NCI-H82 (cell line): ENCODE measurements at regions not wholly inside any gene's neighbourhood (a gene's known extent, or its start where the extent isn't known, plus 50 kb on each side); places are given as distances from the start of the nearest gene placed in this dataset.

Source experiments
- DNase-seq: peaks from one replicate; lab custom pipeline; 2025; lab: John Stamatoyannopoulos, UW

GRCh38 chr14:84523746-84524145, 1006.2 kb upstream of the FLRT2 start:
- no peak for DNase-seq

- DNase-seq: peak; percentile 2
Measured at GRCh38 chr14:84527706-84528105, 1002.2 kb upstream of the FLRT2 start.

GRCh38 chr14:84532016-84532415, 997.9 kb upstream of the FLRT2 start:
- no peak for DNase-seq

- no peak for DNase-seq
Measured at GRCh38 chr14:84533181-84533725, 996.7 kb upstream of the FLRT2 start.

- DNase-seq: no peak
Measured at GRCh38 chr14:84533791-84534190, 996.2 kb upstream of the FLRT2 start.

GRCh38 chr14:84535484-84535883, 994.5 kb upstream of the FLRT2 start:
- no peak for DNase-seq

GRCh38 chr14:84535976-84536375, 994.0 kb upstream of the FLRT2 start:
- no peak for DNase-seq

- no peak for DNase-seq
Measured at GRCh38 chr14:84541018-84541417, 988.9 kb upstream of the FLRT2 start.

GRCh38 chr14:84543859-84544258, 986.1 kb upstream of the FLRT2 start:
- DNase-seq: no peak

GRCh38 chr14:84544486-84545131, 985.3 kb upstream of the FLRT2 start:
- no peak for DNase-seq

GRCh38 chr14:84546236-84546635, 983.7 kb upstream of the FLRT2 start:
- DNase-seq: no peak

- DNase-seq: no peak
Measured at GRCh38 chr14:84554136-84554535, 975.8 kb upstream of the FLRT2 start.

GRCh38 chr14:84555493-84555892, 974.5 kb upstream of the FLRT2 start:
- no peak for DNase-seq

- DNase-seq: no peak
Measured at GRCh38 chr14:84566109-84566508, 963.8 kb upstream of the FLRT2 start.

- DNase-seq: no peak
Measured at GRCh38 chr14:84575681-84576080, 954.3 kb upstream of the FLRT2 start.

- no peak for DNase-seq
Measured at GRCh38 chr14:84579292-84579691, 950.7 kb upstream of the FLRT2 start.

GRCh38 chr14:84581041-84581440, 948.9 kb upstream of the FLRT2 start:
- no peak for DNase-seq

GRCh38 chr14:84584511-84584910, 945.4 kb upstream of the FLRT2 start:
- DNase-seq: no peak

- no peak for DNase-seq
Measured at GRCh38 chr14:84591827-84592445, 938.0 kb upstream of the FLRT2 start.

GRCh38 chr14:84592770-84593169, 937.2 kb upstream of the FLRT2 start:
- no peak for DNase-seq

- no peak for DNase-seq
Measured at GRCh38 chr14:84610086-84610485, 919.9 kb upstream of the FLRT2 start.

GRCh38 chr14:84622357-84622756, 907.6 kb upstream of the FLRT2 start:
- DNase-seq: no peak

GRCh38 chr14:84643446-84643845, 886.5 kb upstream of the FLRT2 start:
- no peak for DNase-seq
